NAMALWA (cell line): ENCODE measurements at regions not wholly inside any gene's neighbourhood (a gene's known extent, or its start where the extent isn't known, plus 50 kb on each side); places are given as distances from the start of the nearest gene placed in this dataset.

Experiments
- DNase-seq: peaks from one replicate; pipeline ENCODE4 v3.0.0-alpha.2; 2015; ENCODE audit warnings: low spot score

GRCh38 chr2:41934329-41934958, 113.4 kb upstream of the PKDCC start:
- DNase-seq: no peak

GRCh38 chr2:41935002-41935401, 112.8 kb upstream of the PKDCC start:
- DNase-seq: no peak

GRCh38 chr2:41935825-41936224, 112.0 kb upstream of the PKDCC start:
- DNase-seq: no peak

GRCh38 chr2:41936771-41937463, 110.9 kb upstream of the PKDCC start:
- no peak for DNase-seq

GRCh38 chr2:41937464-41937906, 110.3 kb upstream of the PKDCC start:
- DNase-seq: no peak

- no peak for DNase-seq
Measured at GRCh38 chr2:41937921-41938708, 109.7 kb upstream of the PKDCC start.

- DNase-seq: no peak
Measured at GRCh38 chr2:41940060-41940744, 107.6 kb upstream of the PKDCC start.

GRCh38 chr2:41940745-41941063, 107.1 kb upstream of the PKDCC start:
- DNase-seq: no peak

GRCh38 chr2:41941831-41942230, 106.0 kb upstream of the PKDCC start:
- no peak for DNase-seq

- no peak for DNase-seq
Measured at GRCh38 chr2:41942278-41942677, 105.5 kb upstream of the PKDCC start.

- DNase-seq: no peak
Measured at GRCh38 chr2:41943159-41943558, 104.7 kb upstream of the PKDCC start.

GRCh38 chr2:41944220-41944880, 103.5 kb upstream of the PKDCC start:
- no peak for DNase-seq

GRCh38 chr2:41947701-41948396, 100.0 kb upstream of the PKDCC start:
- no peak for DNase-seq

GRCh38 chr2:41948397-41948763, 99.4 kb upstream of the PKDCC start:
- no peak for DNase-seq

GRCh38 chr2:41949091-41949882, 98.5 kb upstream of the PKDCC start:
- no peak for DNase-seq

- DNase-seq: no peak
Measured at GRCh38 chr2:41949883-41950665, 97.7 kb upstream of the PKDCC start.

- no peak for DNase-seq
Measured at GRCh38 chr2:41950666-41950960, 97.2 kb upstream of the PKDCC start.

- DNase-seq: no peak
Measured at GRCh38 chr2:41954304-41955291, 93.2 kb upstream of the PKDCC start.
